SKM-1 treated with dmso at 0.1 percent for 144 hours (cell line): ENCODE measurements at regions not wholly inside any gene's neighbourhood (a gene's known extent, or its start where the extent isn't known, plus 50 kb on each side); places are given as distances from the start of the nearest gene placed in this dataset.
A peak's percentile ranks its signal among the peaks of the same experiment; 100 is the strongest.

Experiments used
- DNase-seq: peaks from one replicate; lab custom pipeline; 2025; ENCODE audit not compliant: unreplicated experiment; lab: John Stamatoyannopoulos, UW

DNA sequence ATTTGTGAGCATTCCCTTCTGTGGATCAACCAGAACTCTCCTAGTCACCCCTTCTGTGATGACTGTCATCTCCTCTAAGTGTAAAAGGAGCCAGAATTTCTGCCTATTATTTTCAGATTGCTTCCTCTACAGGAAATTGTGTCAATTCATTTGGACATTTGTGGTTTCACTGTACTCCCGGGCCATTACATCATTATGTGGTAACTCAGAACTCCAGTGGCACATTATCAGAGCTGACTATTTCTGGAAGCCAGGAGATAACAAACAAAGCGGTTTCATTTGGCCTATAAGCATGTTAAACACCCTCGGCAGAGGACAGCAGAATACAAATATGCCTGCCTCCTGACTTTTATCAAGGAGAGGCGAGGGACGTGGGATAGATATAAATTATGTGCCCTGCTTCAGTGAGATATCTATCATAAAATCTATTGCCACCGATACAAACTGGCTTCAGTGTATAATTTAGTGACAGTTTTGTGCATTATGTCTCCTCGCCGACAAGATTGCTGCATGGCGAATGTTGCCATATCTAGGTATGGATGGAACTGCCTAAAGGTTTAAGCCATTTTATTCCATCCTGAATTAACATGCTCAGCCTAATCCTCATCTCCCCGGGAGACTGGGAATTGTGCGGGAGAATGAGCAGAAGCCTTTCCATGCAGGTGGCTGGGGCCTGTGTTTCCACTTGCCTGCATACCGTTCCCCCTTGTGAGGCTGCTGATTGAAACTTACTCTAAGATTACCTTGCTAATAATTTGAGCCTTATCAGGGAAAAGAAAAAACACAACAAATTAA lies 193.4 kb upstream of the SEMA6D start:
- DNase-seq = peak; percentile 47

- DNase-seq = no peak
Observed at GRCh38 chr15:47529241-47529640, 188.1 kb upstream of the SEMA6D start.

DNA sequence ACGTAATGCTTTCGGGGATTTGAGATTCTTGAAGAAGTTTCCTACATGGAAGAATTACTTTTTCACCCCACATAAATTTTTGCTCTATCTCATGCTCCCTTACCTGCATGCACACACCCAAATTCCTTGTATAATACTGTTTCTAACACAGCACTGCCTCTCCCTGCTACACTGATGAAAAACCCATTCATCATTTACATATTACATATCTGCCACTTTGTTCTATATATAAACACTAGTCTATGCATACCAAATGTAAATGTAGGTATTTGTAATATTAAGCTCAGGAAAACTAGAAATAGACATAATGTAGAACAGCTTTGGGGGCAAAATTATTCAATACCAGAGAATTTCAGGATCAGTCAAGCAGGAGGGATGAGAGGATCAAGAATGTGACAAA lies 182.6 kb upstream of the SEMA6D start:
- DNase-seq = no peak

DNA sequence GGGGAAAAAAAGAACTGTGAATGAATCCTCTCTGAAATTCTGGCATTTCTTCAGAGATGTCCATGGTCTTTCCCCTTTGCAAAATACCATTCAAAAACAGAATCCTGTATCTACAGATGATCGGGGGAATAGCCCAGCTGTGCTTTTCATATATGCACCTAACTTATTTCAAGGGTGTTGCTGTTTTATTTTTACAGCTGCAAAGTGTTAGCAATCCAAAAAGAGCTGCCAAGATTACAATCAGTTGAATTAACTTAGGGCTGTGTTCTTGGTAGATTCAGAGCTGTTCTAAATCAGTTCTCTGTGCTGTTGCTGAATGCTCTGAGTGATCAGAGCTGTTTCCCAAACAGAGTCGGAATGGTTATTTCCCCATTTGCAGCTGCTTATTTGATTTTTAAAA lies 175.7 kb upstream of the SEMA6D start:
- no peak for DNase-seq

GRCh38 chr15:47542312-47542989 lies 174.9 kb upstream of the SEMA6D start:
- DNase-seq = no peak

GRCh38 chr15:47548231-47548630 lies 169.1 kb upstream of the SEMA6D start:
- DNase-seq = no peak

GRCh38 chr15:47548986-47549385 lies 168.3 kb upstream of the SEMA6D start:
- DNase-seq = no peak

GRCh38 chr15:47551079-47551478 lies 166.2 kb upstream of the SEMA6D start:
- DNase-seq = no peak

DNA sequence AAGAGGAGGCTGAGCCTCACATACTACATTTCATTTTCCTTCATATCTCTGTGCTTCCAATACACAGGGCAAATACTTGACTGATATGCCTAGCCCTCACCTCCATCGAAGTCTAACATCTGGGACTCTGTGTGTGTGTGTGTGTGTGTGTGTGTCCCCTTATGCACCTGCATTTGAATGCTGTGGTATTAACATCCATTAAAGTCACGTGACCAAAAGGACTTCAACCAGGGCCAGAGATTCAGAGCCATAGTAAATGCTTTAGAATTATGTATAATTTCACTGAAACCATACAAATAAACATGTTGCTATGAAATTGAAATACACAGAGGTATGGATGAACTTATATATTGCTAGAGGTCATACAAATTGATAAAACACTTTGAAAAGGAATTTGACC lies 165.8 kb upstream of the SEMA6D start:
- no peak for DNase-seq

GRCh38 chr15:47552978-47553608 lies 164.2 kb upstream of the SEMA6D start:
- no peak for DNase-seq

DNA sequence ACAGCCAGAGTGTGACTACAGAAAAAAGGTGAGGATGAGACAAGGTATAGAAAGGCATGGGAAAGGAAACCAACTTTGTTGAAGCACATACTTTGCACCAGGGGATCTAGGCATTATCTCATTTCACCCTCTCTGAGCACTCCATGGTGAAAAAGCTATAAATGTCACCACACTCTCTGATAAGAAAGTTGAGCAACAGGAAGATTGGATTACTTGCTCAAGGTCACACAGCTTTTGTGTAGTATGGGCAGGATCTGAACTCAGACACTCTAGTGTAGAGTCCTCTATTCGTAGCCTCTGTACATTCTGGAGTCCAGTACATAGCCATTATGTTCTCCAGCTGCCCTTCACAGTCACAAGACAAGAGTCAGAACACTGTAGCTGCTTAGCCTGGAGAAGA lies 163.4 kb upstream of the SEMA6D start:
- no peak for DNase-seq

DNA sequence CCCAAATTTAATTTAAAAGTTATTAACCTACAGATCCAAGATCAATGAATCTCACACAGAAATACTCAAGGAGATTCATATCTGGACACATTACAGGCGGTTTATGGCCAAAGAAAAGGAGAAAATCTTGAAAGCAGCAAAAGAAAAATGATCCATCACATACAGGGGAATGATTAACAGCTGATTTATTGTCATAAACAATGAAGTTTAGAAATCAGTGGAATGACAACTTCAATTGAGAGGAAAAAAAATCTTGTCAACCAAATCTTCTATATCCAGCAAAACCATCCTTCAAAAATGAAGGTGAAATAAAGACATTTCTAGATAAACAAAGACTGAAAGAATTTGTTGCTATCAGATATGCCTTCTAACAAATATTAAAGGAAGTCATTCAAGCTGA lies 156.2 kb upstream of the SEMA6D start:
- DNase-seq = no peak

GRCh38 chr15:47565949-47566348 lies 151.4 kb upstream of the SEMA6D start:
- DNase-seq = no peak

GRCh38 chr15:47566610-47567009 lies 150.7 kb upstream of the SEMA6D start:
- DNase-seq = no peak

- DNase-seq = no peak
Observed at GRCh38 chr15:47568030-47568429, 149.3 kb upstream of the SEMA6D start.

- DNase-seq = no peak
Observed at GRCh38 chr15:47570044-47570443, 147.3 kb upstream of the SEMA6D start.

DNA sequence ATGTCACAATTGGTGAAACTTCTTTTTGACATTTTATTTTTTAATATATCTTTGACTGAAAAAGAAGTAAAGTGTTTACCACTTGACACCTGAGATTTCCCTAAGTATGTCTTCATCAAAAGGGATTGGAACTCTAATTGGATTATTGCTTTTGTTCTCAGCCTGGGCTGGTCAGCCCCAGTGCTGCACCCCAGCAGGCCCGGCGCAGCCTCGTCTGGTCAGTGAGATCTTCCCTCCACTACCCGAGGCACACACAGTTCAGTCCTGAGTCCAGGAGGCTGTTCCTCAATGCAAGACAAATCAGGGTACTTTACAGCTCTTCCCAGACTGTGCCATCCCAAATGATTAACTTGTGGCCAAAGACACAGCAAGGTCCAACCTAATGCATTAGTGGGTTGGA lies 146.9 kb upstream of the SEMA6D start:
- DNase-seq = no peak

DNA sequence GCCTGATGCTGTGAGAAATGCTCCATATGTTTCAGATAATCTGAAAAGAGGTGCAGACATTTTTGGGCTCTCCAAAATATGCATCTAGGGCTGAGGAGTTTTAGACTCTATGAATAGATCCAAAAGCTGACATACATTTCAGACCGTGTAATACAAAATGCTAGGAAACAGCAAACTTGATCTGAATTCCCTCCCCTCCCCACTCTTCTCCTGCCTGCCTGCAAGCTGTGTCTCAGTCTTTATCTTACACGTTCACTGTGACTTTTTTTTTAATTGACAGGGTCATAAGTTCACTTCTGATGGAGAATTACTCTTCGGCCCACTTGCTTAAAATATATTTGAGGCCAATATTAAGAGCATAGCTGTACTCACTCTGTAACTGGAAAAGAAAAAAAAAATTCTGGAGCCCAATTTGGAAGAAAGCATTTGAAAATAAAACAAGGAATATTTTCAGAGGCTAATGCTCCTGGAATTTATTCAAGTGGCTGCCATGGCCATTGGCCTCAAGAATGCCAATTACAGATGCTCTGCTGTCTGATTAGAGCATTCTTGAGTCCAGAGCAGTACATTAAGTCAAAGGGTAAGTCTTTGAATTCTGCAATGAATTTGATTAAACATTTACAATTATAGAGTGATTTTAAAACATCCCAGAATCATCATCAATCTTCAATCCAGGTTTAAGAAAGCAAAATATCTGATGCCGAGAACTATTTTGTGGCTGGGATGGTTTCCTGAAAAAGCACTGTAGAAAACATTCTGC lies 146.2 kb upstream of the SEMA6D start:
- DNase-seq = no peak

GRCh38 chr15:47573673-47574072 lies 143.6 kb upstream of the SEMA6D start:
- no peak for DNase-seq

GRCh38 chr15:47577000-47577399 lies 140.3 kb upstream of the SEMA6D start:
- no peak for DNase-seq

GRCh38 chr15:47577461-47577860 lies 139.8 kb upstream of the SEMA6D start:
- no peak for DNase-seq
